ENCODE measurements at regions not wholly inside any gene's neighbourhood (a gene's known extent, or its start where the extent isn't known, plus 50 kb on each side); places are given as distances from the start of the nearest gene placed in this dataset.
A peak's percentile ranks its signal among the peaks of the same experiment; 100 is the strongest.

GRCh38 chr3:150106740-150107428 is 136.2 kb upstream of the PFN2 start:
- 7 to 14% methylated on average over 1 of the region's 2 CpGs for WGBS, 2 experiments (ENCODE audit: insufficient coverage in 2 of 2)
- H3K4me3 ChIP-seq (ENCODE audit: extremely low read depth, insufficient read depth, low read length, poor library complexity, severe bottlenecking), result no peak overlapping the region
- peak overlapping the region; percentile 98 for H3K27ac ChIP-seq (ENCODE audit: low read depth, low read length, severe bottlenecking)
- H3K9me3 ChIP-seq (ENCODE audit: control insufficient read depth, low read length), result no peaks in the 10 kb centered on the region
- H3K4me1 ChIP-seq (ENCODE audit: control insufficient read depth, insufficient read depth, low read length, poor library complexity, severe bottlenecking), result peaks cover 36% of the 10 kb centered on the region
- H3K36me3 ChIP-seq (ENCODE audit: control insufficient read depth, insufficient read depth, low read length), result no peaks in the 10 kb centered on the region

GRCh38 chr3:150105886-150106612 is 135.4 kb upstream of the PFN2 start:
- Histone ChIP-seq H3K9me3 (ENCODE audit: control insufficient read depth, low read length) (peaks cover under 1% of the 10 kb centered on the region), H3K4me1 (ENCODE audit: control insufficient read depth, insufficient read depth, low read length, poor library complexity, severe bottlenecking) (peaks cover 36% of the 10 kb centered on the region), H3K27ac (ENCODE audit: low read depth, low read length, severe bottlenecking) (peak overlapping the region; percentile 98), H3K36me3 (ENCODE audit: control insufficient read depth, insufficient read depth, low read length) (no peaks in the 10 kb centered on the region), H3K4me3 (ENCODE audit: extremely low read depth, insufficient read depth, low read length, poor library complexity, severe bottlenecking) (no peak overlapping the region)
- WGBS, 2 experiments (ENCODE audit: insufficient coverage in 2 of 2), result 29 to 66% methylated on average over 3 to 4 of the region's 7 CpGs

- no peak overlapping the region for H3K4me3 ChIP-seq (ENCODE audit: extremely low read depth, insufficient read depth, low read length, poor library complexity, severe bottlenecking)
- H3K36me3 ChIP-seq (ENCODE audit: control insufficient read depth, insufficient read depth, low read length), result no peaks in the 10 kb centered on the region
- peaks cover 36% of the 10 kb centered on the region for H3K4me1 ChIP-seq (ENCODE audit: control insufficient read depth, insufficient read depth, low read length, poor library complexity, severe bottlenecking)
- H3K9me3 ChIP-seq (ENCODE audit: control insufficient read depth, low read length), result peaks cover 7% of the 10 kb centered on the region
- no CpG with 5 or more reads among the region's 1 CpG for WGBS, 2 experiments (ENCODE audit: insufficient coverage in 2 of 2)
- peak overlapping the region; percentile 24 for H3K27ac ChIP-seq (ENCODE audit: low read depth, low read length, severe bottlenecking)
Observed at GRCh38 chr3:150105025-150105424, 134.3 kb upstream of the PFN2 start.

GRCh38 chr3:150104564-150104963 is 133.9 kb upstream of the PFN2 start:
- H3K4me3 ChIP-seq (ENCODE audit: extremely low read depth, insufficient read depth, low read length, poor library complexity, severe bottlenecking), result no peak overlapping the region
- H3K36me3 ChIP-seq (ENCODE audit: control insufficient read depth, insufficient read depth, low read length), result no peaks in the 10 kb centered on the region
- peaks cover 36% of the 10 kb centered on the region for H3K4me1 ChIP-seq (ENCODE audit: control insufficient read depth, insufficient read depth, low read length, poor library complexity, severe bottlenecking)
- 92 to 100% methylated on average over 1 to 2 of the region's 3 CpGs for WGBS, 2 experiments (ENCODE audit: insufficient coverage in 2 of 2)
- no peak overlapping the region for H3K27ac ChIP-seq (ENCODE audit: low read depth, low read length, severe bottlenecking)
- H3K9me3 ChIP-seq (ENCODE audit: control insufficient read depth, low read length), result peaks cover 10% of the 10 kb centered on the region

GRCh38 chr3:150101016-150101415 is 130.3 kb upstream of the PFN2 start:
- Histone ChIP-seq H3K9me3 (ENCODE audit: control insufficient read depth, low read length) (peaks cover 10% of the 10 kb centered on the region), H3K36me3 (ENCODE audit: control insufficient read depth, insufficient read depth, low read length) (no peaks in the 10 kb centered on the region), H3K4me3 (ENCODE audit: extremely low read depth, insufficient read depth, low read length, poor library complexity, severe bottlenecking) (no peak overlapping the region), H3K27ac (ENCODE audit: low read depth, low read length, severe bottlenecking) (no peak overlapping the region), H3K4me1 (ENCODE audit: control insufficient read depth, insufficient read depth, low read length, poor library complexity, severe bottlenecking) (peaks cover 24% of the 10 kb centered on the region)
- WGBS, 2 experiments (ENCODE audit: insufficient coverage in 2 of 2), result no CpG with 5 or more reads among the region's 1 CpG

GRCh38 chr3:150098621-150099020 is 127.9 kb upstream of the PFN2 start:
- Histone ChIP-seq H3K4me1 (ENCODE audit: control insufficient read depth, insufficient read depth, low read length, poor library complexity, severe bottlenecking) (peaks cover 15% of the 10 kb centered on the region), H3K9me3 (ENCODE audit: control insufficient read depth, low read length) (peaks cover 10% of the 10 kb centered on the region), H3K4me3 (ENCODE audit: extremely low read depth, insufficient read depth, low read length, poor library complexity, severe bottlenecking) (no peak overlapping the region), H3K27ac (ENCODE audit: low read depth, low read length, severe bottlenecking) (no peak overlapping the region), H3K36me3 (ENCODE audit: control insufficient read depth, insufficient read depth, low read length) (no peaks in the 10 kb centered on the region)
- 100% methylated on average over 1 of the region's 3 CpGs; no CpG with 5 or more reads in 1 of the 2 experiments for WGBS, 2 experiments (ENCODE audit: insufficient coverage in 2 of 2)

- no CpG with 5 or more reads among the region's 4 CpGs for WGBS, 2 experiments (ENCODE audit: insufficient coverage in 2 of 2)
- H3K4me1 ChIP-seq (ENCODE audit: control insufficient read depth, insufficient read depth, low read length, poor library complexity, severe bottlenecking), result peaks cover 15% of the 10 kb centered on the region
- peak overlapping the region; percentile 39 for H3K27ac ChIP-seq (ENCODE audit: low read depth, low read length, severe bottlenecking)
- H3K9me3 ChIP-seq (ENCODE audit: control insufficient read depth, low read length), result peaks cover 10% of the 10 kb centered on the region
- H3K36me3 ChIP-seq (ENCODE audit: control insufficient read depth, insufficient read depth, low read length), result no peaks in the 10 kb centered on the region
- no peak overlapping the region for H3K4me3 ChIP-seq (ENCODE audit: extremely low read depth, insufficient read depth, low read length, poor library complexity, severe bottlenecking)
Observed at GRCh38 chr3:150097588-150097890, 126.8 kb upstream of the PFN2 start.

GRCh38 chr3:150096700-150097587 is 126.2 kb upstream of the PFN2 start:
- no peak overlapping the region for H3K4me3 ChIP-seq (ENCODE audit: extremely low read depth, insufficient read depth, low read length, poor library complexity, severe bottlenecking)
- peak overlapping the region; percentile 39 for H3K27ac ChIP-seq (ENCODE audit: low read depth, low read length, severe bottlenecking)
- WGBS, 2 experiments (ENCODE audit: insufficient coverage in 2 of 2), result 28 to 51% methylated on average over 2 of the region's 3 CpGs
- no peaks in the 10 kb centered on the region for H3K36me3 ChIP-seq (ENCODE audit: control insufficient read depth, insufficient read depth, low read length)
- H3K9me3 ChIP-seq (ENCODE audit: control insufficient read depth, low read length), result peaks cover 10% of the 10 kb centered on the region
- H3K4me1 ChIP-seq (ENCODE audit: control insufficient read depth, insufficient read depth, low read length, poor library complexity, severe bottlenecking), result peaks cover 15% of the 10 kb centered on the region

GRCh38 chr3:150094150-150094933 is 123.6 kb upstream of the PFN2 start:
- H3K36me3 ChIP-seq (ENCODE audit: control insufficient read depth, insufficient read depth, low read length), result no peaks in the 10 kb centered on the region
- H3K27ac ChIP-seq (ENCODE audit: low read depth, low read length, severe bottlenecking), result no peak overlapping the region
- H3K9me3 ChIP-seq (ENCODE audit: control insufficient read depth, low read length), result no peaks in the 10 kb centered on the region
- H3K4me3 ChIP-seq (ENCODE audit: extremely low read depth, insufficient read depth, low read length, poor library complexity, severe bottlenecking), result no peak overlapping the region
- WGBS, 2 experiments (ENCODE audit: insufficient coverage in 2 of 2), result 91 to 97% methylated on average over 4 to 5 of the region's 7 CpGs
- peaks cover 15% of the 10 kb centered on the region for H3K4me1 ChIP-seq (ENCODE audit: control insufficient read depth, insufficient read depth, low read length, poor library complexity, severe bottlenecking)

- WGBS, 2 experiments (ENCODE audit: insufficient coverage in 2 of 2), result 92 to 96% methylated on average over 3 to 4 of the region's 4 CpGs
- Histone ChIP-seq H3K9me3 (ENCODE audit: control insufficient read depth, low read length) (no peaks in the 10 kb centered on the region), H3K4me1 (ENCODE audit: control insufficient read depth, insufficient read depth, low read length, poor library complexity, severe bottlenecking) (peaks cover 3% of the 10 kb centered on the region), H3K27ac (ENCODE audit: low read depth, low read length, severe bottlenecking) (no peak overlapping the region), H3K36me3 (ENCODE audit: control insufficient read depth, insufficient read depth, low read length) (no peaks in the 10 kb centered on the region), H3K4me3 (ENCODE audit: extremely low read depth, insufficient read depth, low read length, poor library complexity, severe bottlenecking) (no peak overlapping the region)
Observed at GRCh38 chr3:150091626-150092025, 120.9 kb upstream of the PFN2 start.
